IMR-90 (cell line): ENCODE measurements at regions not wholly inside any gene's neighbourhood (a gene's known extent, or its start where the extent isn't known, plus 50 kb on each side); places are given as distances from the start of the nearest gene placed in this dataset.

ENCODE experiments used
- ATAC-seq: fragments of 200-7000 bp; cut with Tn5 transposase; 2 replicates; pipeline ENCODE4 v1.9.1; 2020; ENCODE audit warnings: low read depth, mild to moderate bottlenecking, moderate library complexity
- BruUV-seq: library from RNA; stranded (reverse); fragments of 400-500 nt; replicated peaks from 2 replicates; lab custom pipeline; 2021; lab: Mats Ljungman, UMichigan
- CTCF ChIA-PET: fragments of 300-600 bp; formaldehyde crosslinking; extraction: SDS; loops from one replicate; lab custom pipeline; 2021; ENCODE audit warnings: antibody characterized with exemption; lab: Yijun Ruan, JAX
- POLR2A ChIA-PET: fragments of 300-600 bp; sonication (Branson Sonifier 250); formaldehyde crosslinking; loops from one replicate; lab custom pipeline; 2022; ENCODE audit warnings: antibody characterized with exemption; ENCODE audit not compliant: unreplicated experiment; lab: Charles Lee
- DNase-seq: peaks from one replicate; pipeline ENCODE4 v3.0.0; 2013
- H2AFZ ChIP-seq: replicated peaks from 2 replicates; pipeline ENCODE3; 2013; ENCODE audit warnings: low read length, mild to moderate bottlenecking; ENCODE audit not compliant: poor library complexity
- H2AK5ac ChIP-seq: 2 replicates; pipeline ENCODE4 v1.6.1; 2013; ENCODE audit warnings: low read depth, low read length, inconsistent platforms
- H2AK9ac ChIP-seq: replicated peaks from 2 replicates; pipeline ENCODE3; 2013; ENCODE audit warnings: mild to moderate bottlenecking, low read depth, low read length, moderate library complexity; ENCODE audit not compliant: poor library complexity
- H2BK120ac ChIP-seq: 2 replicates; pipeline ENCODE4 v1.6.1; 2013; ENCODE audit warnings: low read depth, low read length, inconsistent platforms
- H2BK15ac ChIP-seq: 3 replicates; pipeline ENCODE4 v1.6.1; 2013; ENCODE audit warnings: low read depth, low read length, inconsistent platforms
- H2BK20ac ChIP-seq: 2 replicates; pipeline ENCODE4 v1.6.1; 2013; ENCODE audit warnings: low read depth, mild to moderate bottlenecking, inconsistent platforms, low read length, moderate library complexity
- H2BK5ac ChIP-seq: 2 replicates; pipeline ENCODE4 v1.6.1; 2013; ENCODE audit warnings: mild to moderate bottlenecking, low read depth, low read length, inconsistent platforms; ENCODE audit not compliant: poor library complexity, severe bottlenecking
- H3K14ac ChIP-seq: replicated peaks from 2 replicates; pipeline ENCODE4 v1.6.1; 2013; ENCODE audit warnings: low read depth, low read length, inconsistent platforms
- H3K18ac ChIP-seq: 2 replicates; pipeline ENCODE4 v1.6.1; 2013; ENCODE audit warnings: low read depth, low read length, control low read depth
- H3K23ac ChIP-seq: 2 replicates; pipeline ENCODE4 v1.6.1; 2013; ENCODE audit warnings: low read depth, low read length, inconsistent platforms
- H3K27ac ChIP-seq: 2 replicates; pipeline ENCODE4 v1.5.1; 2013; ENCODE audit warnings: mild to moderate bottlenecking, control low read depth, low read length; ENCODE audit not compliant: insufficient read depth
- H3K27me3 ChIP-seq: 2 replicates; pipeline ENCODE4 v1.6.1; 2013; ENCODE audit warnings: low read length; ENCODE audit not compliant: control insufficient read depth, insufficient read depth
- H3K36me3 ChIP-seq: 2 replicates; pipeline ENCODE4 v1.6.1; 2013; ENCODE audit warnings: low read length, mixed read lengths; ENCODE audit not compliant: control insufficient read depth, insufficient read depth
- H3K4ac ChIP-seq: 2 replicates; pipeline ENCODE4 v1.6.1; 2013; ENCODE audit warnings: low read depth, low read length, inconsistent platforms
- H3K4me1 ChIP-seq: 2 replicates; pipeline ENCODE4 v1.6.1; 2013; ENCODE audit warnings: low read length, mixed read lengths; ENCODE audit not compliant: control insufficient read depth, insufficient read depth
- H3K4me2 ChIP-seq: 2 replicates; pipeline ENCODE4 v1.6.1; 2013; ENCODE audit warnings: low read depth, mild to moderate bottlenecking, control low read depth, low read length, moderate library complexity
- H3K4me3 ChIP-seq: 2 replicates; pipeline ENCODE4 v1.5.1; 2013; ENCODE audit warnings: low read depth, mild to moderate bottlenecking, control low read depth, low read length, moderate library complexity; ENCODE audit not compliant: insufficient read depth
- H3K56ac ChIP-seq: 2 replicates; pipeline ENCODE4 v1.6.1; 2013; ENCODE audit warnings: low read length, inconsistent platforms; ENCODE audit not compliant: insufficient read depth; ENCODE audit errors: extremely low read depth
- H3K79me1 ChIP-seq, 2 experiments: 2 replicates each; pipeline ENCODE4 v1.6.1; 2013; ENCODE audit warnings: low read length in 2 of 2, inconsistent platforms in 1 of 2, low read depth in 1 of 2
- H3K9ac ChIP-seq: 2 replicates; pipeline ENCODE4 v1.6.1; 2013; ENCODE audit warnings: low read depth, low read length, control low read depth
- H3K9me1 ChIP-seq: 2 replicates; pipeline ENCODE4 v1.6.1; 2013; ENCODE audit warnings: low read length, inconsistent platforms; ENCODE audit not compliant: insufficient read depth
- H3K9me3 ChIP-seq: 2 replicates; pipeline ENCODE4 v1.6.1; 2013; ENCODE audit warnings: low read length; ENCODE audit not compliant: control insufficient read depth, insufficient read depth
- H4K20me1 ChIP-seq: 2 replicates; pipeline ENCODE4 v1.6.1; 2013; ENCODE audit warnings: low read length, inconsistent platforms; ENCODE audit not compliant: insufficient read depth
- H4K5ac ChIP-seq: 2 replicates; pipeline ENCODE4 v1.6.1; 2013; ENCODE audit warnings: mild to moderate bottlenecking, low read depth, low read length, control low read depth
- H4K8ac ChIP-seq, 2 experiments: 2 replicates each; pipeline ENCODE4 v1.6.1; 2013; ENCODE audit warnings: low read depth in 2 of 2, low read length in 2 of 2, control low read depth in 1 of 2, inconsistent platforms in 1 of 2
- H4K91ac ChIP-seq: 2 replicates; pipeline ENCODE4 v1.6.1; 2013; ENCODE audit warnings: low read depth, low read length, inconsistent platforms; ENCODE audit not compliant: insufficient read depth
- CEBPB ChIP-seq: IDR thresholded peaks from 2 replicates; pipeline ENCODE4 v1.6.1; 2012; ENCODE audit warnings: low read depth, low read length, improper control_type of control experiment
- WGBS, 2 experiments: methylation state at CpG; one replicate each; pipeline versions ENCODE4 v1.1.5 to v1.1.7; 2013; ENCODE audit warnings: missing lambda C conversion rate in 2 of 2; ENCODE audit not compliant: insufficient read length in 1 of 2; ENCODE audit errors: extremely low coverage in 2 of 2; 5-methylcytosine and 5-hydroxymethylcytosine counted together
- dilution Hi-C: fragments of 300-500 bp; cut with HindIII; formaldehyde crosslinking; loops from one replicate; pipeline ENCODE4 v1.14.3; 2018; ENCODE audit warnings: low sequenced_read_pairs; ENCODE audit not compliant: unreplicated experiment
- in situ Hi-C: fragments of 300-500 bp; cut with MboI; formaldehyde crosslinking; loops from 3 replicates; pipeline ENCODE4 v1.14.3; 2019; ENCODE audit warnings: low sequenced_read_pairs, inconsistent platforms, mixed read lengths
- intact Hi-C: fragments of 100-400 bp; cut with micrococcal nuclease; formaldehyde crosslinking; loops from 2 replicates; pipeline ENCODE4 v1.10.0; 2022
- TF ChIP-seq, protein P1 (sequence below): fragments of 150-350 bp; IDR thresholded peaks from 2 replicates; pipeline ENCODE4 v1.6.1; 2016; ENCODE audit warnings: low read depth, mild to moderate bottlenecking, low read length, moderate library complexity, borderline replicate concordance

DNA sequence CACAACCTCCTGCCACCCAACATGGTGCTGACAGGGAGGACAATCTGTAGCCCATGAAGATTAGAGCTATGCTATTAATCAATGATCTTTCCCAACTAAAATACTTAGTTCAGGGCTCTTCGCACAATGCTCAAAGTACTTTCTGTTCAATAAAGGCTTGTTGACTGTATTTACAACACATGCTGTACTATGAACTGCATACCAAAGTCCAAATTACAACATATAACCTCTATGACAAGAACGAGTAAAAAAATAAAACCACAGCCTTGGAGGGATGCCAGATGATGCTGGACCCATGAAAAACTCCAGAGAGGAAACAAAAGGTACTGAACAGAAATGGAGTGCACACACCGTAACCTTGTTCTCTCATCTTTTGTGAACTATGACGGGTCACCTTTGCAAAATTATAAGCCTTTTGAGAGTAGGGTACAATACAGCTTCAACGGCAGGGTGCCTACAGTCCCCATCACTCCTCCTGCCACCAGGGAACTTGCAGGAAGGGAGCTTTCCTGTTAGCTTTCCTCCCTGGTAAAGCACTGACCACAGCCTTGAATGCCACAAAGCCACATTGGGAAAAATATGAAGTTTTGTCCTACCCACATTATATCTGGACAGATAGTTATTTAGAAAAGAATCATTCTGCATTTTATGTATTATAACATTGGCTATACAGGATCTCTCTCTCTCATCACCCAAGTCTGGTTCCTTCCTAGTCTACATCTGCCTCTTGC, 175.6 kb downstream of the NRIP1 start:
- in situ Hi-C loops: no loop called here
- no peak overlapping the region; the same call in 1 of the 2 replicates for H3K4me2 ChIP-seq
- no TSS peak for BruUV-seq

More for the DNA sequence above, 175.6 kb downstream of the NRIP1 start:
- Histone ChIP-seq H3K9me1 (no peaks in the 10 kb centered on the region), H2BK15ac (no peak overlapping the region), H2AFZ (no peak overlapping the region), H4K5ac (no peak overlapping the region), H2BK120ac (no peak overlapping the region), H3K9ac (no peak overlapping the region), H3K4me3 (no peak overlapping the region), H3K27me3 (no peaks in the 10 kb centered on the region), H4K20me1 (no peaks in the 10 kb centered on the region), H3K4me1 (peaks cover 6% of the 10 kb centered on the region; the same call in 1 of the 2 replicates), H3K36me3 (no peaks in the 10 kb centered on the region), H4K8ac (no peak overlapping the region), H3K79me1 (0 out of 4 replicates have a peak, but pooled peaks cover 0 to 3% of the 10 kb centered on the region in 2 experiments), H2BK20ac (no peak overlapping the region), H2AK5ac (no peak overlapping the region), H3K18ac (no peak overlapping the region), H3K9me3 (no peaks in the 10 kb centered on the region), H3K56ac (no peak overlapping the region), H2AK9ac (no peak overlapping the region), H3K14ac (no peak overlapping the region), H3K4ac (no peak overlapping the region), H2BK5ac (peak overlapping the region; percentile 12), H4K91ac (no peak overlapping the region), H3K23ac (0 out of 2 replicates have a peak overlapping the region, but pooled peaks have one; percentile 8), H3K27ac (no peak overlapping the region)
- ChIA-PET POLR2A (no interaction called here), CTCF (interaction anchor here (1.0 to 1.1 kb wide), 2 partner anchors 164 to 170 kb away, joined by 3 read pairs; no protein-coding TSS in a partner anchor)
- intact Hi-C loops (no loop called here), dilution Hi-C loops (no loop called here)
- WGBS, 2 experiments: no CpG with 5 or more reads among the region's 5 CpGs
- peak; percentile 66 for ATAC-seq
- DNase-seq: peak; percentile 71
- 0 out of 2 replicates have a peak, but pooled peaks have one; percentile 13 for TF ChIP-seq CEBPB
- TF ChIP-seq, protein P1, sequence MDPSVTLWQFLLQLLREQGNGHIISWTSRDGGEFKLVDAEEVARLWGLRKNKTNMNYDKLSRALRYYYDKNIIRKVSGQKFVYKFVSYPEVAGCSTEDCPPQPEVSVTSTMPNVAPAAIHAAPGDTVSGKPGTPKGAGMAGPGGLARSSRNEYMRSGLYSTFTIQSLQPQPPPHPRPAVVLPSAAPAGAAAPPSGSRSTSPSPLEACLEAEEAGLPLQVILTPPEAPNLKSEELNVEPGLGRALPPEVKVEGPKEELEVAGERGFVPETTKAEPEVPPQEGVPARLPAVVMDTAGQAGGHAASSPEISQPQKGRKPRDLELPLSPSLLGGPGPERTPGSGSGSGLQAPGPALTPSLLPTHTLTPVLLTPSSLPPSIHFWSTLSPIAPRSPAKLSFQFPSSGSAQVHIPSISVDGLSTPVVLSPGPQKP: no peak
